OCI-LY3 (cell line): ENCODE measurements at regions not wholly inside any gene's neighbourhood (a gene's known extent, or its start where the extent isn't known, plus 50 kb on each side); places are given as distances from the start of the nearest gene placed in this dataset.

Experiments
- H2AFZ ChIP-seq: fragments of 200-600, 300-600 bp; shearing (Covaris generic); 2 replicates; pipeline ENCODE4 v1.6.0; 2014; ENCODE audit warnings: antibody characterized with exemption, low read depth, low read length
- H3K27ac ChIP-seq: fragments of 200-600, 300-600 bp; sonication (generic); 2 replicates; pipeline ENCODE4 v1.5.1; 2014; ENCODE audit warnings: mild to moderate bottlenecking, low read length, moderate library complexity, mixed read lengths
- H3K27me3 ChIP-seq: fragments of 200-600, 300-600 bp; sonication (generic); 2 replicates; pipeline ENCODE4 v1.6.1; 2014; ENCODE audit warnings: low read depth, low read length, mixed read lengths
- H3K36me3 ChIP-seq: fragments of 200-600, 300-600 bp; sonication (generic); replicated peaks from 2 replicates; pipeline ENCODE3; 2014; ENCODE audit warnings: low read depth, low read length, mixed read lengths
- H3K4me1 ChIP-seq: fragments of 300-600, 200-600 bp; sonication (generic); 2 replicates; pipeline ENCODE4 v1.6.1; 2014; ENCODE audit warnings: low read length, mixed read lengths
- H3K4me2 ChIP-seq: fragments of 200-600, 300-600 bp; sonication (generic); 2 replicates; pipeline ENCODE4 v1.6.1; 2014; ENCODE audit warnings: low read length, mixed read lengths
- H3K4me3 ChIP-seq: fragments of 300-600, 200-600 bp; sonication (generic); 2 replicates; pipeline ENCODE4 v1.5.1; 2014; ENCODE audit warnings: antibody characterized with exemption, mild to moderate bottlenecking, low read length, moderate library complexity
- H3K79me2 ChIP-seq: fragments of 300-600, 200-600 bp; shearing (Covaris generic); 2 replicates; pipeline ENCODE4 v1.6.1; 2014; ENCODE audit warnings: mild to moderate bottlenecking, low read length, mixed read lengths
- H3K9ac ChIP-seq: fragments of 300-600, 200-600 bp; shearing (Covaris generic); 2 replicates; pipeline ENCODE4 v1.6.0; 2014; ENCODE audit warnings: mild to moderate bottlenecking, low read length, moderate library complexity
- H3K9me3 ChIP-seq: fragments of 200-600, 300-600 bp; shearing (Covaris generic); 2 replicates; pipeline ENCODE4 v1.6.1; 2014; ENCODE audit warnings: low read length, mixed read lengths; ENCODE audit not compliant: insufficient read depth
- H4K20me1 ChIP-seq: fragments of 200-600, 300-600 bp; sonication (generic); 2 replicates; pipeline ENCODE4 v1.6.1; 2016; ENCODE audit warnings: low read length, mixed read lengths; ENCODE audit not compliant: insufficient read depth
- EZH2phosphoT487 ChIP-seq: fragments of 200-600 bp; shearing (Covaris generic); IDR thresholded peaks from 2 replicates; pipeline ENCODE4 v1.6.1; 2018; ENCODE audit warnings: antibody characterized with exemption, mixed run types, low read depth
- TF ChIP-seq, protein P1 (sequence below): fragments of 200-600, 300-600 bp; sonication (generic); IDR thresholded peaks from 2 replicates; pipeline ENCODE4 v1.5.1; 2014; ENCODE audit warnings: antibody characterized with exemption, low read length, low read depth

DNA sequence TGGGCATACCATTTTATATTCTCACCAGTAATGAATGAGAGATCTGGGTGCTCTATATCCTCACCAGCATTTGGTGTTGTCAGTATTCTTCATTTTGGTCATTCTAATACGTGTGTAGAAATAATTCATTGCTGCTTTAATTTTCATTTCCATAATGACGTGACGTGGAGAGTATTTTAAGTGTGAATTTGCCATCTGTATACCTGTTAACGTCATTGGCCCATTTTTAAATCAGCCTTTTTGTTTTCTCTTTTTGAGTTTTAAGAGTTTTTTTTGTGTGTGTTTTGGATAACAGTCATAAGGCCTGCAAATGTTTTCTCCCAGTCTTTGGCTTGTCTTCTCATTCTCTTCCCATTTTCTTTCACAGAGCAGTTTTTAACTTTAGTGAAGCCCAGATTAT is 74.4 kb upstream of the SYT1 start:
- Histone ChIP-seq H3K9ac (no peak overlapping the region), H3K9me3 (no peaks in the 10 kb centered on the region), H3K79me2 (no peaks in the 10 kb centered on the region), H3K36me3 (no peaks in the 10 kb centered on the region), H3K27me3 (no peaks in the 10 kb centered on the region), H4K20me1 (no peaks in the 10 kb centered on the region), H3K4me2 (no peak overlapping the region), H3K27ac (no peak overlapping the region), H3K4me1 (no peaks in the 10 kb centered on the region), H3K4me3 (no peak overlapping the region), H2AFZ (no peak overlapping the region)
- TF ChIP-seq, protein P1, sequence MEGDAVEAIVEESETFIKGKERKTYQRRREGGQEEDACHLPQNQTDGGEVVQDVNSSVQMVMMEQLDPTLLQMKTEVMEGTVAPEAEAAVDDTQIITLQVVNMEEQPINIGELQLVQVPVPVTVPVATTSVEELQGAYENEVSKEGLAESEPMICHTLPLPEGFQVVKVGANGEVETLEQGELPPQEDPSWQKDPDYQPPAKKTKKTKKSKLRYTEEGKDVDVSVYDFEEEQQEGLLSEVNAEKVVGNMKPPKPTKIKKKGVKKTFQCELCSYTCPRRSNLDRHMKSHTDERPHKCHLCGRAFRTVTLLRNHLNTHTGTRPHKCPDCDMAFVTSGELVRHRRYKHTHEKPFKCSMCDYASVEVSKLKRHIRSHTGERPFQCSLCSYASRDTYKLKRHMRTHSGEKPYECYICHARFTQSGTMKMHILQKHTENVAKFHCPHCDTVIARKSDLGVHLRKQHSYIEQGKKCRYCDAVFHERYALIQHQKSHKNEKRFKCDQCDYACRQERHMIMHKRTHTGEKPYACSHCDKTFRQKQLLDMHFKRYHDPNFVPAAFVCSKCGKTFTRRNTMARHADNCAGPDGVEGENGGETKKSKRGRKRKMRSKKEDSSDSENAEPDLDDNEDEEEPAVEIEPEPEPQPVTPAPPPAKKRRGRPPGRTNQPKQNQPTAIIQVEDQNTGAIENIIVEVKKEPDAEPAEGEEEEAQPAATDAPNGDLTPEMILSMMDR = no peak
- no peak for TF ChIP-seq EZH2phosphoT487

DNA sequence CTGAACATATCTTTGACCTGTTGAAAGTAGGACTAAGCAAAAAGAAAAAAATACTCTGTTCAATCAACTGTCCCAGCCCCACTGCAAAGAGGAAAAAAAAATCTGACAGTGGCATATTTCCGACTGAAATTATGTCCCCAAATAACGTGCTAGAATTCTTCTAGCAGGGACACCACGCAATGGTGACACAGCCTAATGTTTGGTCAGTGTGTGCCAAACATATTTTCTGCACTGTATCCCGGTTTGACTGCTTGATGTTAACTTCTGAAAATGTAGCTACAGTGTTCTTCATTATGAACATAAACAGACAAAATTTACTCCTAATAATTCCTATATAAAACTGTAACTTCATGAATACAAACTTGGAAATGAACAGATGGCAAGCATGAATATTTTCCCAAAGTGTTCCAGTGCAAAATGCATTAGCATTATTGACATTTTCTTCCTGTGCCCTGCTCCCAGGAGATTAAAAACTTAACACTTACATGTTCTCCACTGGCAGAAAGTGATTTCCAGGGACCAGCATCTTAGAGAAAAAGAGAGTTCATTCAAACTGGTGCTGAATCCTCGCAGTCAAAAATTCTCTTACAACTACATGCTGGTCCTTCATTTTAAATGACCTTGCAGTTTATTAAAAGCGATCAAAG is 72.4 kb upstream of the SYT1 start:
- no peaks in the 10 kb centered on the region for H3K79me2 ChIP-seq
- no peaks in the 10 kb centered on the region for H3K36me3 ChIP-seq
- no peak overlapping the region for H3K27ac ChIP-seq
- TF ChIP-seq EZH2phosphoT487 = no peak
- TF ChIP-seq, protein P1 = no peak
- H3K4me3 ChIP-seq = no peak overlapping the region
- no peaks in the 10 kb centered on the region for H4K20me1 ChIP-seq
- no peaks in the 10 kb centered on the region for H3K27me3 ChIP-seq
- H3K9ac ChIP-seq = no peak overlapping the region
- no peak overlapping the region for H2AFZ ChIP-seq
- 0 out of 2 replicates have a peak, but pooled peaks cover 6% of the 10 kb centered on the region for H3K9me3 ChIP-seq
- no peaks in the 10 kb centered on the region for H3K4me1 ChIP-seq
- H3K4me2 ChIP-seq = no peak overlapping the region

DNA sequence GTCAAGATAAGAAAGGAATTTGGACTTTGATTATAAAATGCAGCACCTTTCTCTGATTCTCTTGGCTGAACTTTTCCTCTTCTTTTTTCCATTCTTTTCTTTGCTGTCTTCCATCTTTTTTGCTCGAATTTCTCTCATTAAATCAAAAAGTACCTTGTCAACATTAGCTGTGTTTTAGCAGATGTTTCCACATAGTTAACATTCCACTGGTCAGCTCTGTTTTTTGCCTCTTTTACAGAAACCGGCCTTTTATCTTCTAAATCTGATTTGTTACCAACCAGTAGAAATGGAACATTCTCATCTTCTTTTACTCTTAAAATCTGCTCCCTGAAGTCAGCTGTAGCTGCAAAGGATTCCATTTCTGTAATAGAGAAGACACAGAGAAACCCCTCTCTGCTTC is 71.1 kb upstream of the SYT1 start:
- TF ChIP-seq EZH2phosphoT487 = no peak
- TF ChIP-seq, protein P1 = no peak

DNA sequence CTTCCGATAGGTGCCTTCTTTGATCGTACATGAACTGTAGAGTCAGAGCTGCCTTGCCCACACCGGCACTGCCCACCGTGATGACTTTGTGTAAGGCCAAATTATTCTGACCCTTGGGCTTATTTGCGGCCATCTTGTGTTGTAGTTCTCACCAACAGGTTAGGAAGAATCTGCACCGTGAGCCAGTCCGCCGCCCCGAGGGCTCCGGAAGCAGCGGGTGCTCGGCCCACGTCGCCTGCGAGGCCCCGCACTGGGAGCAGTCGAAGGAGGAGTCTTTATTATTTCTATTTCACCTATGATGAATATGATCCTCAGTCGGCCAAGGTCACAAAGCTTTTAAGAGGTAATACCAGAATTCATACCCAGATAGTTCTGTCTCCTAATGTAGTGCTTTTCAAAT is 70.6 kb upstream of the SYT1 start:
- H3K9me3 ChIP-seq = 0 out of 2 replicates have a peak, but pooled peaks cover 6% of the 10 kb centered on the region
- TF ChIP-seq, protein P1 = no peak
- no peak for TF ChIP-seq EZH2phosphoT487
- H3K27ac ChIP-seq = no peak overlapping the region
- H3K9ac ChIP-seq = no peak overlapping the region
- no peaks in the 10 kb centered on the region for H3K36me3 ChIP-seq
- H2AFZ ChIP-seq = no peak overlapping the region
- H3K79me2 ChIP-seq = no peaks in the 10 kb centered on the region
- no peaks in the 10 kb centered on the region for H4K20me1 ChIP-seq
- no peak overlapping the region for H3K4me2 ChIP-seq
- no peaks in the 10 kb centered on the region for H3K27me3 ChIP-seq
- no peak overlapping the region for H3K4me3 ChIP-seq
- no peaks in the 10 kb centered on the region for H3K4me1 ChIP-seq

More for the DNA sequence above, 71.1 kb upstream of the SYT1 start:
- 0 out of 2 replicates have a peak, but pooled peaks cover 6% of the 10 kb centered on the region for H3K9me3 ChIP-seq
- H3K4me1 ChIP-seq = no peaks in the 10 kb centered on the region
- no peaks in the 10 kb centered on the region for H3K79me2 ChIP-seq
- no peak overlapping the region for H3K27ac ChIP-seq
- H3K4me2 ChIP-seq = no peak overlapping the region
- H3K27me3 ChIP-seq = no peaks in the 10 kb centered on the region
- no peak overlapping the region for H3K4me3 ChIP-seq
- H4K20me1 ChIP-seq = no peaks in the 10 kb centered on the region
- H2AFZ ChIP-seq = no peak overlapping the region
- H3K36me3 ChIP-seq = no peaks in the 10 kb centered on the region
- H3K9ac ChIP-seq = no peak overlapping the region
